Stimulated activated CD4-positive, alpha-beta T cell treated with anti-CD3 and anti-CD28 coated beads, Interleukin-4, amount 100 ng/mL, for 4 hours (primary cell): ENCODE measurements at regions not wholly inside any gene's neighbourhood (a gene's known extent, or its start where the extent isn't known, plus 50 kb on each side); places are given as distances from the start of the nearest gene placed in this dataset.

Experiments
- DNase-seq, 2 experiments: peaks; one replicate each; pipeline ENCODE4 v3.0.0-alpha.2; 2020

- DNase-seq: no peak
Observed at GRCh38 chr5:135216471-135217343, 182.3 kb downstream of the MACROH2A1 start.

- DNase-seq: no peak
Observed at GRCh38 chr5:135215617-135216470, 181.8 kb upstream of the PITX1 start.

DNA sequence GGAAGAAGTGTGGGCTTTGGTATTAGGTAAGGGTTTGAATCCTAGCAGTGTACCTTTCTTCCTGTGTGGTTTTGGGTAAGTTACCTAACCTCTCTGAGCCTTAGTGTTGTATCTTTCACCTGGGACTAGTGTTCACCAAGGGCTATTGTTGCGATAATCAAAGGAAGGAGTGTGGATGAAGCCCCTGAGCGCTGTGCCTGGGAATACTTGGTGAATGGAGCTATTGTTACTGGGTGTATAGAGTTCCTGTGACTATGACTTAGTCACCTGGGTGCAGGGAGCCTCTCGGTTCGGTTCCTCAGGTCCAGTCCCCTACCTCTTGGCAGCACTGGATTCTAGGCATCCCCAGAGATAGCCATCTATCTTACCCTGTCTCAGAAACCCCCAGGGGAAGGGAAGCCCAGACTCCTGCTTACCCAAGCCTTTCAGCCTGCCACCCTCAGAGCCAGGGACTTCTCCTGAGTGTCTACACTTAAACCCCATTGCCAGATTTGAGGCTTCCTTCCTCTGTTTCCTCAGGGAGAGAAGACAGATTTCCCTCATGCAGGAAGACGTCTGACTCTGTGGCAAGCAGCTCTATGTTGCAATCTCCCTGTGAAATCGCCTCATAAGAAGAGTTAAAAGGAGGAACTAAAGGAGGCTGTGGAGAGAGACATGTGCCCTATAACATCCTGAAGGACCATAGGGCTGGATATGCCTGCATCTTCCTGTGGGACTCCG is 181.0 kb upstream of the PITX1 start:
- DNase-seq: no peak

DNA sequence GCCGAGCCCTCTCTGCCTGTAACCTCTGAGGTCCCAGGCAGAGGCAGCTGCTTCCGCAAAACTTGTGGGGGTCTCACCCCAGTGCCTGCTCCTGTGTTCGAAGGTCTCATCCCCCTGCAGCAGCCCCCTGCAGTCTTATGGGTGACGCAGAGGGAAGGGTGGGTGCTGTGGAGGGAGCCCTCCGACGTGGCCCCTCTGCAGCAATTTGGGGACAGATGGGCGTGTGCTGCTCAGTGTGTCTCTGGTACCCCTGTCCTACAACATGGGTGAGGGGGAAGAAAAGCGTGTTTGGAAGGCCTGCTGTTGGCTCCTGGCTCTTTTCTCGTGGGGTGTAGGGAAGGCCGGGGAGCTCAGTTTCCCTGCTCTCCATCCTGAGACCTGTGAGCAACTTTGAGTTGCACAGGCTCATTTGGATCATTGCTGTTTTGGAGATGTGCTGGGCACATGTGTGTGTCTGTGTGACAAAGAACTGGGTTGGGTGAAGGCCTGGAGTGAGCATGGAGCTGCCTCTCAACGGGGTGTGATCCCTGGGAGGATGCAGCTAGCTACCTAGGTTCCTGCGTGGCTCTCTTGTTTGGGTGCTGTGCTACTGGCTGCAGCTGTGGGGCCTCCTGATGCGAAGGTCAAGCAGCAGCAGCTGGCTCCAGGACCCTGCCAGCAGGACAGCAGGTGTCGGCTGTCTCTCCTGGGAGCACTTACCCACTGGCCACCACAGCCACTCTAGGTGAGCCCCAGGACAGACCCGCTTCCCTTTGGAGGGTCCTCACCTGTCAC is 179.6 kb upstream of the PITX1 start:
- no peak for DNase-seq

GRCh38 chr5:135213027-135213386 is 179.0 kb upstream of the PITX1 start:
- DNase-seq: no peak

DNA sequence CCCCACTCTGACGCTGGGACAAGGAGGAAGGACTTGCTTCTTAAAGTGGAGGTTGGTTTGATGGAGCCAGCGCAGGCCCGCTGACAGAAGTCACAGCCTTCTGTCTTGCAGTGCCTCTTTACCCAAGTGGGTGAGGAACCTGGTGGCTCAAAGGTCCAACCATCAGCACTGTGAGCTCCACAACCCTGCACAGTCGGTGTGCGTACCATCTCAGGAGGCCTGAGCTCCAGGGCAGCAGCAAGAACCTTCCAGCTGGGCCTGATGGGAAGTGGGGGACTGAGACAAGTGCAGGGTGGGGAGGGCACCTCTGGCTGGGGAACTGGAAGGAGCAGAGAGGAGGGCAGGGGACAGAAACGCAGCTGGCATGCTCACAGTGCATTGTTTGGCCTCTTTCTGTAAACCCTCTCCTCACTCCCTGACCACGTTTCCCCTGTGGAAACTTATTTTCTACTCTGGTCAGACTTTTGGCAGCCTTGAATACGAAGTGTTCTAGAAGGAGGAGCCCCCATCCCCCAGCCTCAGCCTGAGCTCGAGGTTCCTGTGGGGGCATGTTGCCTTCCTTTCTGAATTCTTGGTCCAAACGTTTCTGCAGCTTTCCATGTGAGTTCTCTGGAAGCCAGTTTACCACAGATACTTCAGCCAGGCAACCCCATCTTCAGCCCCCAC is 178.5 kb upstream of the PITX1 start:
- DNase-seq: no peak

DNA sequence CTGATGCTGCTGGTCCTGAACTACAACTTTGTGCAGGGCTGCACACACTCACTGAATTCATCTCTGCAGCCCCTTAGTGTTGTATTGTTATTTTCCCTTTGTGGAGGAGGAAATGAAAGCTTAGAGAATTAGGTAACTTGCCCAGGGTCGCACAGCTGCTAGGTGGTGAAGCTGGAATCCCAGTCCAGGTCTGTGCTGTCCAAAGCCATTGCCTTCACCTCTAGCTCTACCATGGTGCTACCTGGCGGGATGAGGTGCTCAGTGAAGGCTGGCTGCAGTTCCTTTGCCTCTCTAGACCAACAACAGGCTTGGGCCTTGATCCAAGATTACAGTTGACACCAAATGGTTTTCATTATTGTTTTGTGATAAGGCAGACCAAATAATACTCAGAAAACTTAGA is 177.8 kb upstream of the PITX1 start:
- DNase-seq: no peak

- DNase-seq: no peak
Observed at GRCh38 chr5:135211083-135211790, 177.2 kb upstream of the PITX1 start.

DNA sequence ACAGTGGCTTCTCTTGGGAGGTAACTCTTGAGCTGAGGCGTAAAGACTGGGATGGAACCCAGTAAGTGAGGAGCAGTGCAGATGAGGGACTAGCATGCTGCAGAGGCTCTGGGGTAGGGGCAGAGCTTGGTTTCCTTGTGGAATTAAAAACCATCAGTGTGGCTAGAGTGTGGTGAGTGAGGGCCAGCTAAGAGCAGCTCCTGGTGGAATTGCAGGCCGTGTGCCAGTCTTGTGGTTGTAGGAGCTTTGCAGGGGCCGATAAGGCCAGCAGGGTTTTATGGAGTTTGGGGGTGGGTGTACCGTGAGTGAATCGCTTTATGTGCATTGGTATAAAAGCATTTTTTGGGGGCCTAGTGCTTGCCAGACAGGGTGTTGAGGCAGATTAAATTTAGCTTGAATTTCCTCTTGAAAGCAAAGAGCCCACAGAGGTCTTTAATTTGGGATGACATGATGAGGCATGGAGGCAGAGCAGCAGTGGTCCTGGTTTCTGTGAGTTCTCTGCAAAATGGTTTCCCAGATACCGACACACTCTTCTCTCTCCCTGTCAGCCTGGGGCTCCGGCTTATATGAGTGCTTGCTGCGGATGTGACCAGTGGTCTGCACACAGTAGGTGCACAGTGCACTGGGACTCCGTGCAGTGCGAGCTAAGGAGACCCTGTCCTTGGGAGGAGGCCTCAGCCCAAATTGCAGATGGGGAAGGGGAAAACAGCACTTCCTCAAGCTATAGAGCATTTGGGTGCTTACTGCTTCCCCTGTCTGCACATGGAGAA is 176.4 kb upstream of the PITX1 start:
- DNase-seq: no peak

GRCh38 chr5:135208903-135209721 is 175.1 kb upstream of the PITX1 start:
- DNase-seq: no peak

GRCh38 chr5:135208555-135208902 is 174.5 kb upstream of the PITX1 start:
- DNase-seq: no peak

GRCh38 chr5:135207866-135208265 is 173.8 kb upstream of the PITX1 start:
- no peak for DNase-seq

DNA sequence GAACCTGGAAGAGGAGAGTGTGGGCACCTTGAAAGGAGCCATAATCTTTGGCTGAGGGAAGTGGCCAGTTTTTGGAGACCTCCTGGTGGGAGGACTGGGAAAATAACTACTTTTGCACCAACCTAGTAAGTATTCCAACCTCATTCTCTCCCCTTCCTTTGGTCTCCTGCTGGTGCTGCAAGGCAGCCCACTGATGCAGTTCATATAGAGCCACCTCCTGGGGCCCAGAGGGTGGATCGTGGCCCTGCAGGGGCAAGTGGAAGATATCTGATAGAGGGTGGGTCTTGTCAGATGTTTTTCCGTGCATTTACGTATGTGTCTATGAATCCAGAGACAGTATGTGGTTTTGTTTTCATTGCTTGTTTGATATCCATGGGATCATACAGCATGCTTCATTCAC is 172.8 kb upstream of the PITX1 start:
- no peak for DNase-seq

GRCh38 chr5:135205632-135206349 is 171.8 kb upstream of the PITX1 start:
- no peak for DNase-seq

DNA sequence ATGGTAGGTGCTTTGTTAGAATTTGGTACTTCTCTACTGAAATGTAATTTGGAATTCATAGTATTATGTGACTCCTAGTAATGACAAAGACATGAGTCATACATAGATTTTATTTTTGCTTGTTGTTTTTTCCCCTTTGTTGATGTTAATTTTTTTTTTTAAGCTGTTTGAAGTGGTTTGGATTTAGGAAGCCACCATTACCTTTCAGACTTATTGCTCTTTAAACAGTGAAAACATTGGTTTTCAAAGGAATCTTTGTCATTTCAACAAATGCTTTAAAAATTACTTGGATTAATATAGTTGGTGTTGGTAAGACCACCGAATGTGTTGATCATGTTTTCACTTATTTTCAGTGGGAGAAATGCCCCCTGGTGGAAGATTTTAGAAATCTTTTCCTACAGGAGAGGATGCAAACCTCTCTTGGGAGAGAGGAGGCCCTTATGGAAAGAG is 170.1 kb upstream of the PITX1 start:
- DNase-seq: no peak

DNA sequence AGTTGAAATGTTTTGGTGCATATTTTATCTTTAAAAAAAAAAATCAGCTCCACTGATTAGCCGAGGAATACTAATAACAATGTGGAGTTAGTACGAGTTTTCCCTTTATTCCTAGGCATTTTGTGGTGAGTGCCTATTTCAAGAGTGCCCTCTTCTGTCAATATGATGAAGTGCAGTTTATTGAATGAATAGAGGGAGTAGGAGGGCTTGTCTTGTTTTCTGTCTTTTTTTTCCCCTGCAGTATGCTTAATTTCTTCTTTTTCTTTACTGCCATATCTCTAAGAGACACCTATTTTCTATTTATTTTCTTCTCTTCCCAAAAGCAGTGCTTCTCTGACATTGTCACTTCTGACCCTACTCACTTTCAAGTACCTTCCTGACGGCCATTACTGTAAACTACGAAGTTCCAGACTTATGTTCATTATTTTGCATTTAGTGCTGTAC is 169.6 kb upstream of the PITX1 start:
- DNase-seq: no peak

DNA sequence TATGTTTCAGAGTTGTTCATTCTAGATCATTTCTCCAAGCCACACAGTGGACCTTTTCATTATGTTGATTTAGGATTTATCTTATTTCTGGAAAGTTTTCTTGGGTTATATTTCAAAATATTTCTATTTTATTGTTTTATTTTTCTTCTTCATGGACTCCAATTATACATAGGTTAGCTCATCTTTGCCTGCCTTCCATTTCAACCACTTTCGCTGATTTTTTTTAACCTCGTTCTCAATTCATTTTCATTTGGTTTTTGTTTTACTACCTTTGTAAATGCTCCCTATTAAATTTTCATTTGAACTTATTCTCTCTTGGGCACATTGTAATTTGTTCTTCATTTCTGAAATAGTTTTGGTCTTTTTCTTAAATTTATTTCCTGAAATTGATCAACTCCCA is 169.0 kb upstream of the PITX1 start:
- DNase-seq: no peak

- no peak for DNase-seq
Observed at GRCh38 chr5:135199919-135200318, 165.9 kb upstream of the PITX1 start.

DNA sequence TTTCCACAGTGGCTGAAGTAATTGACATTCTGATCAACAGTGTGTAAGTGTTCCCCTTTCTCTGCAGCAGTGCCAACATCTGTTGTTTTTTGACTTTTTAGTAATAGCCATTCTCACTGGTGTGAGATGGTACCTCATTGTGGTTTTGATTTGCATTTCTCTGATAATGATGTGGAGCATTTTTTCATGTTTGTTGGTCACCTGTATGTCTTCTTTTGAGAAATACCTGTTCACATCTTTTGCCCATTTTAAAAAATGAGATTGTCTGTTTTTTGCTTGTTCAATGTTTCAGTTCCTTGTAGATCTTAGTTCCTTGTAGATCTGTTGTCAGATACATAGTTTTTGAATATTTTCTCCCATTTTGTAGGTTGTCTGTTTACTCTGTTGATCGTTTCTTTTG is 162.5 kb upstream of the PITX1 start:
- DNase-seq: no peak
